Amniotic epithelial cell (primary cell): ENCODE measurements at regions not wholly inside any gene's neighbourhood (a gene's known extent, or its start where the extent isn't known, plus 50 kb on each side); places are given as distances from the start of the nearest gene placed in this dataset.
"Not testable (repeated sequence)": the region's sequence is repeated elsewhere in the genome, so short reads cannot be mapped to it uniquely, and the experiment has no call there.

Source experiments
- DNase-seq: peaks from one replicate; pipeline ENCODE4 v3.0.0-alpha.2; 2010; ENCODE audit warnings: low read depth

- no peak for DNase-seq
Measured at GRCh38 chr4:116018831-116019230, 905.4 kb upstream of the NDST4 start.

GRCh38 chr4:116016201-116016600, 902.8 kb upstream of the NDST4 start:
- peak; percentile 1 for DNase-seq

GRCh38 chr4:116015549-116015948, 902.1 kb upstream of the NDST4 start:
- no peak for DNase-seq

- DNase-seq: no peak
Measured at GRCh38 chr4:116015062-116015461, 901.6 kb upstream of the NDST4 start.

GRCh38 chr4:116010923-116011322, 897.5 kb upstream of the NDST4 start:
- no peak for DNase-seq

- DNase-seq: no peak
Measured at GRCh38 chr4:116005806-116006088, 892.3 kb upstream of the NDST4 start.

GRCh38 chr4:116005037-116005805, 891.8 kb upstream of the NDST4 start:
- DNase-seq: no peak

GRCh38 chr4:116001291-116001690, 887.9 kb upstream of the NDST4 start:
- no peak for DNase-seq

- DNase-seq: no peak
Measured at GRCh38 chr4:115986573-115986972, 873.2 kb upstream of the NDST4 start.

- DNase-seq: not testable (repeated sequence)
Measured at GRCh38 chr4:115975421-115976001, 862.1 kb upstream of the NDST4 start.

- no peak for DNase-seq
Measured at GRCh38 chr4:115973768-115974167, 860.3 kb upstream of the NDST4 start.

- no peak for DNase-seq
Measured at GRCh38 chr4:115972967-115973366, 859.5 kb upstream of the NDST4 start.

GRCh38 chr4:115970859-115971258, 857.4 kb upstream of the NDST4 start:
- DNase-seq: no peak

GRCh38 chr4:115969756-115970155, 856.3 kb upstream of the NDST4 start:
- DNase-seq: no peak

- no peak for DNase-seq
Measured at GRCh38 chr4:115965588-115965987, 852.2 kb upstream of the NDST4 start.

GRCh38 chr4:115956054-115956796, 842.8 kb upstream of the NDST4 start:
- not testable (repeated sequence) for DNase-seq

- no peak for DNase-seq
Measured at GRCh38 chr4:115950806-115951205, 837.4 kb upstream of the NDST4 start.

GRCh38 chr4:115949974-115950743, 836.7 kb upstream of the NDST4 start:
- not testable (repeated sequence) for DNase-seq

GRCh38 chr4:115945026-115945425, 831.6 kb upstream of the NDST4 start:
- DNase-seq: no peak

GRCh38 chr4:115944146-115944905, 830.9 kb upstream of the NDST4 start:
- DNase-seq: no peak

GRCh38 chr4:115938764-115939443, 825.5 kb upstream of the NDST4 start:
- DNase-seq: no peak
